Adrenal gland (tissue), 5 donors: ENCODE measurements at regions not wholly inside any gene's neighbourhood (a gene's known extent, or its start where the extent isn't known, plus 50 kb on each side); places are given as distances from the start of the nearest gene placed in this dataset.

Source experiments
- POLR2A ChIP-seq, 2 donors: fragments of 450-650 bp; IDR thresholded peaks; one replicate each; pipeline ENCODE4 v1.6.1; 2017; ENCODE audit warnings: antibody characterized with exemption in 2 of 2, mild to moderate bottlenecking in 2 of 2, moderate library complexity in 1 of 2
- TF ChIP-seq, protein P1 (sequence below), 6 experiments: fragments of 450-650 bp in 4 of 6; fragments of 200-600 bp in 2 of 6; sonication (generic) in 1 of 6; IDR thresholded peaks; 1 replicate in 5 of 6; 2 replicates in 1 of 6; pipeline versions ENCODE4 v1.5.1 to v1.8.0; 2016 to 2021; ENCODE audit warnings: antibody characterized with exemption in 6 of 6, mild to moderate bottlenecking in 2 of 6, moderate library complexity in 1 of 6
- donor health status: DM: no; HTN: no; CAD: no.

DNA sequence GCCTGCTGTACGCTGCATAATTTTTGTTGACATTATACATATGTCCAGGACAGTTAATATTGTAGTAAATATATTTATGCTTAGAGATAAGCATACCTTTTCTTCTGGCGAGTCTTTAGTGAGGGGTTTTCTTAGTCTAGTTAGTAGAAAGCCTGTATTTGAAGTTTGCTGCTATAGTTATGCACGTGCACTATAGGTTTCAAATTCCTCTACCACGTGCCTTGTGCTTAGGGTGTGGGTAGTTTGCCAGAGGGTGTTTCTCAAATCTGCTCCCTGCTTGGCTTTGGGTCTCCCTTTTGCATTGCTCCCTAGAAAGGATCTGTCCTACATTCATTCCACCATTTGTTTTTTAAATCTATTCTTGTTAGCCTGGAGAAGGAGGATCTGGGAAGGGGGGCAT lies 181.4 kb upstream of the UFL1 start:
- TF ChIP-seq, protein P1, sequence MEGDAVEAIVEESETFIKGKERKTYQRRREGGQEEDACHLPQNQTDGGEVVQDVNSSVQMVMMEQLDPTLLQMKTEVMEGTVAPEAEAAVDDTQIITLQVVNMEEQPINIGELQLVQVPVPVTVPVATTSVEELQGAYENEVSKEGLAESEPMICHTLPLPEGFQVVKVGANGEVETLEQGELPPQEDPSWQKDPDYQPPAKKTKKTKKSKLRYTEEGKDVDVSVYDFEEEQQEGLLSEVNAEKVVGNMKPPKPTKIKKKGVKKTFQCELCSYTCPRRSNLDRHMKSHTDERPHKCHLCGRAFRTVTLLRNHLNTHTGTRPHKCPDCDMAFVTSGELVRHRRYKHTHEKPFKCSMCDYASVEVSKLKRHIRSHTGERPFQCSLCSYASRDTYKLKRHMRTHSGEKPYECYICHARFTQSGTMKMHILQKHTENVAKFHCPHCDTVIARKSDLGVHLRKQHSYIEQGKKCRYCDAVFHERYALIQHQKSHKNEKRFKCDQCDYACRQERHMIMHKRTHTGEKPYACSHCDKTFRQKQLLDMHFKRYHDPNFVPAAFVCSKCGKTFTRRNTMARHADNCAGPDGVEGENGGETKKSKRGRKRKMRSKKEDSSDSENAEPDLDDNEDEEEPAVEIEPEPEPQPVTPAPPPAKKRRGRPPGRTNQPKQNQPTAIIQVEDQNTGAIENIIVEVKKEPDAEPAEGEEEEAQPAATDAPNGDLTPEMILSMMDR (IDR thresholded peaks at IDR 0.05) = no peak
- TF ChIP-seq POLR2A (IDR thresholded peaks at IDR 0.05) = no peak
